Stimulated activated CD8-positive, alpha-beta memory T cell treated with anti-CD3 and anti-CD28 coated beads, Interleukin-7, amount 100 ng/mL, for 48 hours (primary cell): ENCODE measurements at regions not wholly inside any gene's neighbourhood (a gene's known extent, or its start where the extent isn't known, plus 50 kb on each side); places are given as distances from the start of the nearest gene placed in this dataset.
"Not testable (repeated sequence)": the region's sequence is repeated elsewhere in the genome, so short reads cannot be mapped to it uniquely, and the experiment has no call there.

Source experiments
- DNase-seq, 2 donors: peaks; one replicate each; pipeline ENCODE4 v3.0.0-alpha.2; 2020; ENCODE audit warnings: low read depth in 1 of 2; ENCODE audit errors: extremely low read depth in 1 of 2

GRCh38 chr2:22185251-22185650, 1061.5 kb downstream of the TDRD15 start:
- DNase-seq: no peak

DNA sequence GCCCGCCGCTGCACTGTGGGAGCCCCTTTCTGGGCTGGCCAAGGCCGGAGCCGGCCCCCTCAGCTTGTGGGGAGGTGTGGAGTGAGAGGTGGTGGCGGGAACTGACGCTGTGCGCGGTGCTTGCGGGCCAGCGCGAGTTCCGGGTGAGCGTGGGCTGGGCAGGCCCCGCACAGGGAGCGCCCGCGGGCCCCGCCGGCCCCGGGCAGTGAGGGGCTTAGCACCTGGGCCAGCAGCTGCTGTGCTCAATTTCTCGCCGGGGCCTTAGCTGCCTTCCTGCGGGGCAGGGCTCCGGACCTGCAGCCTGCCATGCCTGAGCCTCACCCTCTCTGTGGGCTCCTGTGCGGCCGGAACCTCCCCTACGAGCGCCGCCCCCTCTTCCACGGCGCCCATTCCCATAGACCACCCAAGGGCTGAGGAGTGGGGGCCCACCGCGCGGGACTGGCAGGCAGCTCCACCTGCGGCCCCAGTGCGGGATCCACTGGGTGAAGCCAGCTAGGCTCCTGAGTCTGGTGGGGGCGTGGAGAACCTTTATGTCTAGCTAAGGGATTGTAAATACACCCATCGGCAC, 1062.6 kb downstream of the TDRD15 start:
- not testable (repeated sequence) for DNase-seq

DNA sequence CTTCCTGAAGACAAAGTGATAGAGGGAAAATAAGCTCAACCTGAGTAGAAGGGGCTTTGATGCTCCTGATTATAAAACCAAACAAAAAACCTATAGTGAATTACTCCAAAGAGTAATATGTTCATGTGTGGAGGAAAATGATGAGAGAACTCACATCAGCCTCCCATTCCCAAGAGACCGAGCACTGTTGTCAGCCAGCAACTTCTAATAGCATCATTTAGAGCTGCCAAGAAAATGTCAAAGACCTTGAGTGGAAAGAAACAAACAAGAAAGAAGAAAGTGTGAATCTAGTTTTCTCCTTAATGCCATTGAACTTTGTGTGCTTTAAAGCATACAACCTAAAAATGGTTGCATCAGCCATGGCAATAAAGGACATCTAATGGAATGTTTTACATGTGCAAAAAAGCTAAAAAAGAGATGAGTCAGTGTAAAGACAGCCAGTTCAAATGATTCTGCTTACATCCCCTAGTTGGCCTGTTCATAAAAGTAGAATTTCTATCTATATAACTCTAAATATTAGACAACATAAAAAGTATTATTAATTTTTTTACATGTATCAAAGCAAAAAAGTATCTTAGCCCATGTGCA, 1066.2 kb downstream of the TDRD15 start:
- no peak for DNase-seq

GRCh38 chr2:22194218-22194617, 1070.5 kb downstream of the TDRD15 start:
- no peak for DNase-seq

- no peak for DNase-seq
Observed at GRCh38 chr2:22196806-22197205, 1073.0 kb downstream of the TDRD15 start.

- DNase-seq: no peak
Observed at GRCh38 chr2:22198381-22199283, 1074.9 kb downstream of the TDRD15 start.

DNA sequence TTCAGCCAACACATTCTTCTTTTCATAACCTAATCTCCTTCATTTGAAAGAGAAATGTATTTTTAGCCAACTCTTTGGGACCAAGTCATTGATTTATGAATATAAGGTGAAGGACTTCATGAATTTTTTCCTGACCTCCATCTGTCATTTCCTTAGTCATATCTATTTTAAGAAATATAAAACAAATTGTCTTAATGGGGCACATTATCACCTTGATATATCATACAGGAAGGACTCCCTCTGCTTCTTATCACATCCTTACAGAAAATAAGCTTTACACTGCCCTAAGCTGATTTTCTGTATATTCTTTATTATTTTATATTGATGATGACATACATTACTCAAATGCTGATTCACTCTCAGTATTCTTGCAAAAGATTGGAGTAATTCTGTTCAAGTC, 1076.2 kb downstream of the TDRD15 start:
- no peak for DNase-seq

DNA sequence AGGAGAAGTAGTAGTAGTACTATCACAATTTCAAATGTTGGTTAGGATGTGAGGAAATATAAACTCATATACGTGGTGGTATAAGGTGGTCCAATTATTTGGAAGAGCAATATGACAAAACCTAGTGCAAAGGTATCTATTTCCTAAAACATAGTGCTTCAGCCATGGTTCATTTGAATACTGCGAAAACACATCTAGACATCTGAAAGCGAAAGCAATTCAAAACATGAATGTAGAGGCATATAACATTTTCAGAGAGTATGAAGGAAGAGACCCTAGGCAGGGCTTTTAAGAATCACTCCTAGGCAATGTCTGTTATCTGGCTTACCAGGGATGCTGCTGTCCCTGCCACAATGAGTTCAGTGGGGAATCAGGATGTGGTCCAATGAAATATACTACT, 1085.8 kb downstream of the TDRD15 start:
- DNase-seq: no peak

- DNase-seq: no peak
Observed at GRCh38 chr2:22213237-22213636, 1089.5 kb downstream of the TDRD15 start.

- no peak for DNase-seq
Observed at GRCh38 chr2:22215517-22215916, 1091.7 kb downstream of the TDRD15 start.

DNA sequence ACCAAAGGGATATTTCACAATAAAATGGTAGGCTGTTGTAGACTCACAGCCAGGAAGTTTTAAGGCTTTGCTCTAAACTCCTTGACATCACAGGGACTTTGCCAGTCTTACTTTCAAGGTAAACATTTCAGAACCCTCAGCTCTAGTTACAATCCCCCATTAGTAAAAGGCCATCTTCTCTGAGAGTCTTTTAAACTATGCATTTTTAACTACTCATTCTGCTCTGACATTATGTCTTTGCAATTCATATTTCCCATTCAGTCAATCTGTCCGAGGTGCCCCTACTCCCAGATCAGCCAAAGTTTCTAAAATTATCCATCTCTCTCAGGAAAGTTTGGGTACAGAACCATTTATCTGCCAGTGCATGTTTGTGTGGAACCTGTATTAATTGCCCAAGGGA, 1094.1 kb downstream of the TDRD15 start:
- no peak for DNase-seq

GRCh38 chr2:22221006-22221405, 1097.2 kb downstream of the TDRD15 start:
- no peak for DNase-seq

- no peak for DNase-seq
Observed at GRCh38 chr2:22238967-22239366, 1115.2 kb downstream of the TDRD15 start.

- DNase-seq: no peak
Observed at GRCh38 chr2:22247466-22247865, 1123.7 kb downstream of the TDRD15 start.

- no peak for DNase-seq
Observed at GRCh38 chr2:22248851-22249250, 1125.1 kb downstream of the TDRD15 start.

- no peak for DNase-seq
Observed at GRCh38 chr2:22253171-22253570, 1129.4 kb downstream of the TDRD15 start.

- DNase-seq: no peak
Observed at GRCh38 chr2:22261165-22261564, 1123.8 kb upstream of the KLHL29 start.

- no peak for DNase-seq
Observed at GRCh38 chr2:22270341-22270740, 1114.6 kb upstream of the KLHL29 start.

- DNase-seq: no peak
Observed at GRCh38 chr2:22273853-22274252, 1111.1 kb upstream of the KLHL29 start.

GRCh38 chr2:22274661-22275060, 1110.3 kb upstream of the KLHL29 start:
- no peak for DNase-seq

DNA sequence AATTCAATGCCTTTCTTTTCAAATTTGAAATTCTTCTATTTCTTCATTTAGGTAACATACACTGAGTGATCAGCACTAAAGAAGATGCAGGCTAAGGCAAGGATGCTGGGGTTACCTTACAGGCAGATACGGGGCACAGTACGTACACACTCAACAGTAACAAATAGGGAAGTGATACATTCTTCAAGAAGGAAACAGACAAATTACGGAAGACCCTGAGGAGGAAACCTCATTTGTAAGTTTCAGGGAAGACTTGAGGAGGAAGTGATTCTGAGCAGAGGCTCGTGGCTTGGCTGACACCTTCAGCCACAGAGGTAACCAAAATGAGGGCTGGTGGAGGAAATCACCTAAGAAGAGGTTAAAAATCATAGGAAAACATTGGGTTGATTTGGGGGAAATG, 1108.3 kb upstream of the KLHL29 start:
- DNase-seq: no peak

- no peak for DNase-seq
Observed at GRCh38 chr2:22279541-22279940, 1105.4 kb upstream of the KLHL29 start.
